OCI-LY3 (cell line): ENCODE measurements at regions not wholly inside any gene's neighbourhood (a gene's known extent, or its start where the extent isn't known, plus 50 kb on each side); places are given as distances from the start of the nearest gene placed in this dataset.

Source experiments
- H2AFZ ChIP-seq: fragments of 200-600, 300-600 bp; shearing (Covaris generic); 2 replicates; pipeline ENCODE4 v1.6.0; 2014; ENCODE audit warnings: antibody characterized with exemption, low read depth, low read length
- H3K27ac ChIP-seq: fragments of 200-600, 300-600 bp; sonication (generic); 2 replicates; pipeline ENCODE4 v1.5.1; 2014; ENCODE audit warnings: mild to moderate bottlenecking, low read length, moderate library complexity, mixed read lengths
- H3K27me3 ChIP-seq: fragments of 200-600, 300-600 bp; sonication (generic); 2 replicates; pipeline ENCODE4 v1.6.1; 2014; ENCODE audit warnings: low read depth, low read length, mixed read lengths
- H3K36me3 ChIP-seq: fragments of 200-600, 300-600 bp; sonication (generic); replicated peaks from 2 replicates; pipeline ENCODE3; 2014; ENCODE audit warnings: low read depth, low read length, mixed read lengths
- H3K4me1 ChIP-seq: fragments of 300-600, 200-600 bp; sonication (generic); 2 replicates; pipeline ENCODE4 v1.6.1; 2014; ENCODE audit warnings: low read length, mixed read lengths
- H3K4me2 ChIP-seq: fragments of 200-600, 300-600 bp; sonication (generic); 2 replicates; pipeline ENCODE4 v1.6.1; 2014; ENCODE audit warnings: low read length, mixed read lengths
- H3K4me3 ChIP-seq: fragments of 300-600, 200-600 bp; sonication (generic); 2 replicates; pipeline ENCODE4 v1.5.1; 2014; ENCODE audit warnings: antibody characterized with exemption, mild to moderate bottlenecking, low read length, moderate library complexity
- H3K79me2 ChIP-seq: fragments of 300-600, 200-600 bp; shearing (Covaris generic); 2 replicates; pipeline ENCODE4 v1.6.1; 2014; ENCODE audit warnings: mild to moderate bottlenecking, low read length, mixed read lengths
- H3K9ac ChIP-seq: fragments of 300-600, 200-600 bp; shearing (Covaris generic); 2 replicates; pipeline ENCODE4 v1.6.0; 2014; ENCODE audit warnings: mild to moderate bottlenecking, low read length, moderate library complexity
- H3K9me3 ChIP-seq: fragments of 200-600, 300-600 bp; shearing (Covaris generic); 2 replicates; pipeline ENCODE4 v1.6.1; 2014; ENCODE audit warnings: low read length, mixed read lengths; ENCODE audit not compliant: insufficient read depth
- H4K20me1 ChIP-seq: fragments of 200-600, 300-600 bp; sonication (generic); 2 replicates; pipeline ENCODE4 v1.6.1; 2016; ENCODE audit warnings: low read length, mixed read lengths; ENCODE audit not compliant: insufficient read depth
- CTCF ChIP-seq: fragments of 200-600, 300-600 bp; sonication (generic); IDR thresholded peaks from 2 replicates; pipeline ENCODE4 v1.5.1; 2014; ENCODE audit warnings: antibody characterized with exemption, low read length, low read depth
- EZH2phosphoT487 ChIP-seq: fragments of 200-600 bp; shearing (Covaris generic); IDR thresholded peaks from 2 replicates; pipeline ENCODE4 v1.6.1; 2018; ENCODE audit warnings: antibody characterized with exemption, mixed run types, low read depth

GRCh38 chr18:75810961-75811551, 383.6 kb upstream of the SMIM21 start:
- Histone ChIP-seq H3K4me3 (no peak overlapping the region), H3K4me1 (no peaks in the 10 kb centered on the region), H3K9ac (no peak overlapping the region), H3K79me2 (no peaks in the 10 kb centered on the region), H4K20me1 (no peaks in the 10 kb centered on the region), H3K27ac (no peak overlapping the region), H3K4me2 (no peak overlapping the region), H3K36me3 (no peaks in the 10 kb centered on the region), H3K9me3 (no peaks in the 10 kb centered on the region), H2AFZ (no peak overlapping the region), H3K27me3 (0 out of 2 replicates have a peak, but pooled peaks cover 3% of the 10 kb centered on the region)
- no peak for TF ChIP-seq CTCF
- TF ChIP-seq EZH2phosphoT487 = no peak

GRCh38 chr18:75810516-75810915, 383.0 kb upstream of the SMIM21 start:
- Histone ChIP-seq H3K27me3 (0 out of 2 replicates have a peak, but pooled peaks cover 3% of the 10 kb centered on the region), H3K4me2 (no peak overlapping the region), H3K9me3 (no peaks in the 10 kb centered on the region), H3K4me1 (no peaks in the 10 kb centered on the region), H2AFZ (no peak overlapping the region), H3K79me2 (no peaks in the 10 kb centered on the region), H3K4me3 (no peak overlapping the region), H4K20me1 (no peaks in the 10 kb centered on the region), H3K27ac (no peak overlapping the region), H3K36me3 (no peaks in the 10 kb centered on the region), H3K9ac (no peak overlapping the region)
- TF ChIP-seq CTCF = no peak
- no peak for TF ChIP-seq EZH2phosphoT487

GRCh38 chr18:75809926-75810255, 382.4 kb upstream of the SMIM21 start:
- H3K27ac ChIP-seq = no peak overlapping the region
- H2AFZ ChIP-seq = no peak overlapping the region
- no peak overlapping the region for H3K9ac ChIP-seq
- H4K20me1 ChIP-seq = no peaks in the 10 kb centered on the region
- H3K27me3 ChIP-seq = 0 out of 2 replicates have a peak, but pooled peaks cover 3% of the 10 kb centered on the region
- H3K36me3 ChIP-seq = no peaks in the 10 kb centered on the region
- H3K4me3 ChIP-seq = no peak overlapping the region
- TF ChIP-seq EZH2phosphoT487 (no peak), CTCF (no peak)
- H3K79me2 ChIP-seq = no peaks in the 10 kb centered on the region
- no peaks in the 10 kb centered on the region for H3K9me3 ChIP-seq
- H3K4me2 ChIP-seq = no peak overlapping the region
- H3K4me1 ChIP-seq = no peaks in the 10 kb centered on the region

- Histone ChIP-seq H3K36me3 (no peaks in the 10 kb centered on the region), H2AFZ (no peak overlapping the region), H3K9ac (no peak overlapping the region), H3K4me1 (no peaks in the 10 kb centered on the region), H3K4me2 (no peak overlapping the region), H3K27me3 (0 out of 2 replicates have a peak, but pooled peaks cover 3% of the 10 kb centered on the region), H3K27ac (no peak overlapping the region), H4K20me1 (no peaks in the 10 kb centered on the region), H3K79me2 (no peaks in the 10 kb centered on the region), H3K9me3 (no peaks in the 10 kb centered on the region), H3K4me3 (no peak overlapping the region)
- TF ChIP-seq CTCF = no peak
- no peak for TF ChIP-seq EZH2phosphoT487
Observed at GRCh38 chr18:75809151-75809925, 381.8 kb upstream of the SMIM21 start.
